ENCODE measurements at regions not wholly inside any gene's neighbourhood (a gene's known extent, or its start where the extent isn't known, plus 50 kb on each side); places are given as distances from the start of the nearest gene placed in this dataset.
"Not testable (repeated sequence)": the region's sequence is repeated elsewhere in the genome, so short reads cannot be mapped to it uniquely, and the experiment has no call there.

- DNase-seq (ENCODE audit: low read depth), result no peak
Measured at GRCh38 chr5:60546207-60546606, 153.8 kb downstream of the DEPDC1B start.

- no peak for DNase-seq (ENCODE audit: low read depth)
Measured at GRCh38 chr5:60545551-60545950, 154.4 kb downstream of the DEPDC1B start.

GRCh38 chr5:60544142-60544541 is 155.8 kb downstream of the DEPDC1B start:
- no peak for DNase-seq (ENCODE audit: low read depth)

- DNase-seq (ENCODE audit: low read depth), result no peak
Measured at GRCh38 chr5:60541980-60542379, 158.0 kb downstream of the DEPDC1B start.

GRCh38 chr5:60540856-60541805 is 158.8 kb downstream of the DEPDC1B start:
- no peak for DNase-seq (ENCODE audit: low read depth)

- DNase-seq (ENCODE audit: low read depth), result no peak
Measured at GRCh38 chr5:60538955-60539866, 160.8 kb downstream of the DEPDC1B start.

- no peak for DNase-seq (ENCODE audit: low read depth)
Measured at GRCh38 chr5:60538426-60538825, 161.5 kb downstream of the DEPDC1B start.

GRCh38 chr5:60535951-60536350 is 164.0 kb downstream of the DEPDC1B start:
- no peak for DNase-seq (ENCODE audit: low read depth)

- DNase-seq (ENCODE audit: low read depth), result no peak
Measured at GRCh38 chr5:60535198-60535597, 164.8 kb downstream of the DEPDC1B start.

- no peak for DNase-seq (ENCODE audit: low read depth)
Measured at GRCh38 chr5:60533789-60534188, 166.2 kb downstream of the DEPDC1B start.

- not testable (repeated sequence) for DNase-seq (ENCODE audit: low read depth)
Measured at GRCh38 chr5:60532796-60533195, 167.2 kb downstream of the DEPDC1B start.

GRCh38 chr5:60530144-60530848 is 169.7 kb downstream of the DEPDC1B start:
- DNase-seq (ENCODE audit: low read depth), result not testable (repeated sequence)

GRCh38 chr5:60529001-60529400 is 171.0 kb downstream of the DEPDC1B start:
- no peak for DNase-seq (ENCODE audit: low read depth)

GRCh38 chr5:60527072-60527471 is 172.9 kb downstream of the DEPDC1B start:
- no peak for DNase-seq (ENCODE audit: low read depth)

GRCh38 chr5:60526336-60526875 is 173.6 kb downstream of the DEPDC1B start:
- no peak for DNase-seq (ENCODE audit: low read depth)

GRCh38 chr5:60522292-60522905 is 177.6 kb downstream of the DEPDC1B start:
- no peak for DNase-seq (ENCODE audit: low read depth)

- no peak for DNase-seq (ENCODE audit: low read depth)
Measured at GRCh38 chr5:60521376-60522291, 178.3 kb downstream of the DEPDC1B start.

- no peak for DNase-seq (ENCODE audit: low read depth)
Measured at GRCh38 chr5:60520451-60521227, 179.3 kb downstream of the DEPDC1B start.

GRCh38 chr5:60519372-60519771 is 180.6 kb downstream of the DEPDC1B start:
- DNase-seq (ENCODE audit: low read depth), result no peak
